Endothelial cell (in vitro differentiated cells): ENCODE measurements at regions not wholly inside any gene's neighbourhood (a gene's known extent, or its start where the extent isn't known, plus 50 kb on each side); places are given as distances from the start of the nearest gene placed in this dataset.

Experiments
- DNase-seq: peaks from one replicate; pipeline ENCODE4 v3.0.0; 2021; ENCODE audit warnings: low spot score
- H3K27ac Mint-ChIP-seq: one replicate; pipeline ENCODE4 v1.8.0; 2021; ENCODE audit warnings: mixed read lengths, inconsistent platforms; ENCODE audit not compliant: unreplicated experiment
- H3K27me3 Mint-ChIP-seq: one replicate; pipeline ENCODE4 v1.8.0; 2021; ENCODE audit warnings: mild to moderate bottlenecking, moderate library complexity, mixed read lengths, inconsistent platforms; ENCODE audit not compliant: unreplicated experiment
- H3K36me3 Mint-ChIP-seq: one replicate; pipeline ENCODE4 v1.8.0; 2021; ENCODE audit warnings: mild to moderate bottlenecking, low read depth, mixed read lengths, inconsistent platforms; ENCODE audit not compliant: unreplicated experiment
- H3K4me1 Mint-ChIP-seq: one replicate; pipeline ENCODE4 v1.8.0; 2021; ENCODE audit warnings: mild to moderate bottlenecking, mixed read lengths, inconsistent platforms; ENCODE audit not compliant: unreplicated experiment
- H3K4me3 Mint-ChIP-seq: one replicate; pipeline ENCODE4 v1.8.0; 2021; ENCODE audit warnings: mild to moderate bottlenecking, mixed read lengths, inconsistent platforms; ENCODE audit not compliant: unreplicated experiment
- H3K9me3 Mint-ChIP-seq: one replicate; pipeline ENCODE4 v1.8.0; 2021; ENCODE audit warnings: mixed read lengths, inconsistent platforms; ENCODE audit not compliant: unreplicated experiment
- CTCF ChIP-seq: fragments of 200-600 bp; sonication (generic); IDR thresholded peaks from one replicate; pipeline ENCODE4 v1.5.0; 2021; ENCODE audit warnings: antibody characterized with exemption; ENCODE audit not compliant: unreplicated experiment

GRCh38 chr2:8087480-8087840, 594.4 kb upstream of the ID2 start:
- no peaks in the 10 kb centered on the region for H3K9me3 Mint-ChIP-seq
- peaks cover 1% of the 10 kb centered on the region for H3K27me3 Mint-ChIP-seq
- no peak overlapping the region for H3K27ac Mint-ChIP-seq
- DNase-seq = no peak
- no peaks in the 10 kb centered on the region for H3K36me3 Mint-ChIP-seq
- H3K4me3 Mint-ChIP-seq = no peak overlapping the region
- H3K4me1 Mint-ChIP-seq = no peaks in the 10 kb centered on the region
- TF ChIP-seq CTCF = no peak

- no peaks in the 10 kb centered on the region for H3K4me1 Mint-ChIP-seq
- no peak overlapping the region for H3K4me3 Mint-ChIP-seq
- peaks cover 1% of the 10 kb centered on the region for H3K27me3 Mint-ChIP-seq
- no peaks in the 10 kb centered on the region for H3K36me3 Mint-ChIP-seq
- no peak for TF ChIP-seq CTCF
- no peak for DNase-seq
- H3K27ac Mint-ChIP-seq = no peak overlapping the region
- H3K9me3 Mint-ChIP-seq = no peaks in the 10 kb centered on the region
Measured at GRCh38 chr2:8088810-8089209, 593.0 kb upstream of the ID2 start.

- H3K4me1 Mint-ChIP-seq = no peaks in the 10 kb centered on the region
- H3K27me3 Mint-ChIP-seq = peaks cover 1% of the 10 kb centered on the region
- H3K9me3 Mint-ChIP-seq = no peaks in the 10 kb centered on the region
- no peak for DNase-seq
- no peak for TF ChIP-seq CTCF
- H3K4me3 Mint-ChIP-seq = no peak overlapping the region
- H3K27ac Mint-ChIP-seq = no peak overlapping the region
- no peaks in the 10 kb centered on the region for H3K36me3 Mint-ChIP-seq
Measured at GRCh38 chr2:8089596-8089995, 592.3 kb upstream of the ID2 start.

- H3K4me3 Mint-ChIP-seq = no peak overlapping the region
- no peaks in the 10 kb centered on the region for H3K9me3 Mint-ChIP-seq
- H3K4me1 Mint-ChIP-seq = no peaks in the 10 kb centered on the region
- DNase-seq = no peak
- peaks cover 1% of the 10 kb centered on the region for H3K27me3 Mint-ChIP-seq
- no peaks in the 10 kb centered on the region for H3K36me3 Mint-ChIP-seq
- no peak overlapping the region for H3K27ac Mint-ChIP-seq
- no peak for TF ChIP-seq CTCF
Measured at GRCh38 chr2:8090748-8091700, 590.8 kb upstream of the ID2 start.

GRCh38 chr2:8094526-8094925, 587.3 kb upstream of the ID2 start:
- no peak for TF ChIP-seq CTCF
- Mint-ChIP-seq H3K27ac (no peak overlapping the region), H3K4me1 (no peaks in the 10 kb centered on the region), H3K4me3 (no peak overlapping the region), H3K9me3 (no peaks in the 10 kb centered on the region), H3K36me3 (no peaks in the 10 kb centered on the region), H3K27me3 (peaks cover 1% of the 10 kb centered on the region)
- no peak for DNase-seq
